SH-SY5Y (cell line): ENCODE measurements at regions not wholly inside any gene's neighbourhood (a gene's known extent, or its start where the extent isn't known, plus 50 kb on each side); places are given as distances from the start of the nearest gene placed in this dataset.

Source experiments
- GATA2 ChIP-seq: IDR thresholded peaks from 2 replicates; pipeline ENCODE4 v1.6.1; 2011; ENCODE audit warnings: mild to moderate bottlenecking, low read depth, low read length
- GATA3 ChIP-seq: IDR thresholded peaks from 2 replicates; pipeline ENCODE4 v1.6.1; 2011; ENCODE audit warnings: low read depth, mild to moderate bottlenecking, low read length, moderate library complexity

DNA sequence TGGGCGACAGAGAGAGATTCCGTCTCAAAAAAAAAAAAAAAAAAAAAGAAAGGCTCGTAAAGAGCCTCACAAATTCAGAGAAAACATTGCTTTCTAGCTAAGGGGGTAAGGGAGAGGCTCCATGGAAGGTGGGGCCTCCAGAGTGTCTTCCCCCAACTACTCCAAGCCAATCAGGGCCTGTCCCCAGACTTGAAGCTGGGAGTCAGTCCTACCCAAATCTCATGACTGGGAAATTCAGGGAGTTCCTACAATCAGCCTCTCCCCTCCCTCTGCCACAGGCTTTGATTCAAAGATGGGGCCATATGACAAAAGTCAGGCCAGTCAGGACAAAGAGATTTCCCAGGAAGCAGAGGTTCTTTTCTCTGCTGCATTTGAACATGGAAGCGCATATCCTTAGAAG lies 63.0 kb upstream of the NUP160 start:
- TF ChIP-seq GATA3 (no peak), GATA2 (no peak)
